ENCODE measurements at regions not wholly inside any gene's neighbourhood (a gene's known extent, or its start where the extent isn't known, plus 50 kb on each side); places are given as distances from the start of the nearest gene placed in this dataset.
"Not testable (repeated sequence)": the region's sequence is repeated elsewhere in the genome, so short reads cannot be mapped to it uniquely, and the experiment has no call there.

- not testable (repeated sequence) for TF ChIP-seq EZH2 (IDR thresholded peaks at IDR 0.05); POLR2AphosphoS5 (IDR thresholded peaks at IDR 0.05; ENCODE audit: borderline replicate concordance, low read depth, low read length); FOXP2 (optimal IDR thresholded peaks at IDR 0.05; ENCODE audit: control extremely low read depth, extremely low read length, insufficient read depth)
Measured at GRCh38 chr1:224031986-224032385, 81.9 kb upstream of the FBXO28 start.
